RPMI7951 (cell line): ENCODE measurements at regions not wholly inside any gene's neighbourhood (a gene's known extent, or its start where the extent isn't known, plus 50 kb on each side); places are given as distances from the start of the nearest gene placed in this dataset.
"Not testable (repeated sequence)": the region's sequence is repeated elsewhere in the genome, so short reads cannot be mapped to it uniquely, and the experiment has no call there.

Source experiments
- DNase-seq: peaks from one replicate; pipeline ENCODE4 v3.0.0-alpha.2; 2012; ENCODE audit warnings: low read depth

- no peak for DNase-seq
Observed at GRCh38 chr15:69914040-69914439, 183.7 kb downstream of the TLE3 start.

- DNase-seq, result no peak
Observed at GRCh38 chr15:69914960-69915359, 182.8 kb downstream of the TLE3 start.

GRCh38 chr15:69916169-69916785 lies 181.4 kb downstream of the TLE3 start:
- no peak for DNase-seq

- DNase-seq, result no peak
Observed at GRCh38 chr15:69917056-69917455, 180.7 kb downstream of the TLE3 start.

GRCh38 chr15:69919816-69920215 lies 177.9 kb downstream of the TLE3 start:
- no peak for DNase-seq

GRCh38 chr15:69920221-69920620 lies 177.5 kb downstream of the TLE3 start:
- DNase-seq, result no peak

- no peak for DNase-seq
Observed at GRCh38 chr15:69921626-69922619, 175.8 kb downstream of the TLE3 start.

GRCh38 chr15:69924531-69924930 lies 173.2 kb downstream of the TLE3 start:
- DNase-seq, result no peak

- DNase-seq, result peak; percentile 86
Observed at GRCh38 chr15:69926006-69926405, 171.7 kb downstream of the TLE3 start.

GRCh38 chr15:69926721-69927120 lies 171.0 kb downstream of the TLE3 start:
- no peak for DNase-seq

- DNase-seq, result not testable (repeated sequence)
Observed at GRCh38 chr15:69928890-69929289, 168.8 kb downstream of the TLE3 start.

- DNase-seq, result no peak
Observed at GRCh38 chr15:69929905-69930630, 167.6 kb downstream of the TLE3 start.

GRCh38 chr15:69930754-69931153 lies 167.0 kb downstream of the TLE3 start:
- no peak for DNase-seq

GRCh38 chr15:69931156-69931555 lies 166.6 kb downstream of the TLE3 start:
- no peak for DNase-seq

- no peak for DNase-seq
Observed at GRCh38 chr15:69934607-69935006, 163.1 kb downstream of the TLE3 start.

GRCh38 chr15:69939513-69940440 lies 157.9 kb downstream of the TLE3 start:
- no peak for DNase-seq

GRCh38 chr15:69940441-69941300 lies 157.0 kb downstream of the TLE3 start:
- no peak for DNase-seq

GRCh38 chr15:69941301-69941605 lies 156.5 kb downstream of the TLE3 start:
- no peak for DNase-seq

GRCh38 chr15:69941706-69942495 lies 155.8 kb downstream of the TLE3 start:
- no peak for DNase-seq

GRCh38 chr15:69943637-69944036 lies 154.1 kb downstream of the TLE3 start:
- no peak for DNase-seq
